GM18505 (cell line): ENCODE measurements at regions not wholly inside any gene's neighbourhood (a gene's known extent, or its start where the extent isn't known, plus 50 kb on each side); places are given as distances from the start of the nearest gene placed in this dataset.

Experiments
- ATAC-seq: cut with Tn5 transposase; IDR thresholded peaks from one replicate; pipeline ENCODE4 v1.9.1; 2021; ENCODE audit not compliant: unreplicated experiment
- POLR2A ChIP-seq: IDR thresholded peaks from 4 replicates; pipeline ENCODE4 v1.6.1; 2011; ENCODE audit warnings: borderline replicate concordance; ENCODE audit not compliant: insufficient read depth, insufficient read length; ENCODE audit errors: extremely low read depth

GRCh38 chr11:15816260-15816871 is 540.0 kb downstream of the SOX6 start:
- no peak for ATAC-seq

GRCh38 chr11:15817001-15817400 is 539.3 kb downstream of the SOX6 start:
- no peak for TF ChIP-seq POLR2A
- ATAC-seq, result no peak

More at GRCh38 chr11:15816260-15816871, 540.0 kb downstream of the SOX6 start:
- TF ChIP-seq POLR2A, result no peak

- no peak for ATAC-seq
- no peak for TF ChIP-seq POLR2A
Observed at GRCh38 chr11:15818132-15818842, 538.1 kb downstream of the SOX6 start.

GRCh38 chr11:15819679-15820286 is 536.6 kb downstream of the SOX6 start:
- ATAC-seq, result peak; percentile 96
- no peak for TF ChIP-seq POLR2A

- ATAC-seq, result no peak
- no peak for TF ChIP-seq POLR2A
Observed at GRCh38 chr11:15821451-15821850, 534.9 kb downstream of the SOX6 start.

GRCh38 chr11:15824060-15824459 is 532.3 kb downstream of the SOX6 start:
- TF ChIP-seq POLR2A, result no peak
- ATAC-seq, result no peak

GRCh38 chr11:15825976-15826650 is 530.2 kb downstream of the SOX6 start:
- TF ChIP-seq POLR2A, result no peak
- ATAC-seq, result no peak

GRCh38 chr11:15826826-15827225 is 529.5 kb downstream of the SOX6 start:
- no peak for TF ChIP-seq POLR2A
- no peak for ATAC-seq

- TF ChIP-seq POLR2A, result no peak
- ATAC-seq, result no peak
Observed at GRCh38 chr11:15828215-15828853, 528.0 kb downstream of the SOX6 start.

- no peak for ATAC-seq
- TF ChIP-seq POLR2A, result no peak
Observed at GRCh38 chr11:15829312-15829711, 527.0 kb downstream of the SOX6 start.

- TF ChIP-seq POLR2A, result no peak
- ATAC-seq, result no peak
Observed at GRCh38 chr11:15830741-15831428, 525.5 kb downstream of the SOX6 start.

- ATAC-seq, result no peak
- no peak for TF ChIP-seq POLR2A
Observed at GRCh38 chr11:15835788-15836411, 520.4 kb downstream of the SOX6 start.
